ENCODE measurements at regions not wholly inside any gene's neighbourhood (a gene's known extent, or its start where the extent isn't known, plus 50 kb on each side); places are given as distances from the start of the nearest gene placed in this dataset.

- Histone ChIP-seq H3K36me3 (no peaks in the 10 kb centered on the region), H3K9me3 (no peaks in the 10 kb centered on the region), H3K4me3 (no peak overlapping the region), H3K27ac (no peak overlapping the region), H3K27me3 (replicated peaks in 1 of 7) (peaks cover 0 to 6% (median 0%) of the 10 kb centered on the region in 7 donors), H3K4me1 (peaks cover 0 to 8% (median 4%) of the 10 kb centered on the region in 6 donors)
- WGBS, 5 donors = 56 to 79% (median 66%) methylated on average over 3 of the region's 3 CpGs
- intact Hi-C loops (cut with DNase I; ENCODE audit: low total_unique reads) = no loop called here
- TF ChIP-seq, protein P1, sequence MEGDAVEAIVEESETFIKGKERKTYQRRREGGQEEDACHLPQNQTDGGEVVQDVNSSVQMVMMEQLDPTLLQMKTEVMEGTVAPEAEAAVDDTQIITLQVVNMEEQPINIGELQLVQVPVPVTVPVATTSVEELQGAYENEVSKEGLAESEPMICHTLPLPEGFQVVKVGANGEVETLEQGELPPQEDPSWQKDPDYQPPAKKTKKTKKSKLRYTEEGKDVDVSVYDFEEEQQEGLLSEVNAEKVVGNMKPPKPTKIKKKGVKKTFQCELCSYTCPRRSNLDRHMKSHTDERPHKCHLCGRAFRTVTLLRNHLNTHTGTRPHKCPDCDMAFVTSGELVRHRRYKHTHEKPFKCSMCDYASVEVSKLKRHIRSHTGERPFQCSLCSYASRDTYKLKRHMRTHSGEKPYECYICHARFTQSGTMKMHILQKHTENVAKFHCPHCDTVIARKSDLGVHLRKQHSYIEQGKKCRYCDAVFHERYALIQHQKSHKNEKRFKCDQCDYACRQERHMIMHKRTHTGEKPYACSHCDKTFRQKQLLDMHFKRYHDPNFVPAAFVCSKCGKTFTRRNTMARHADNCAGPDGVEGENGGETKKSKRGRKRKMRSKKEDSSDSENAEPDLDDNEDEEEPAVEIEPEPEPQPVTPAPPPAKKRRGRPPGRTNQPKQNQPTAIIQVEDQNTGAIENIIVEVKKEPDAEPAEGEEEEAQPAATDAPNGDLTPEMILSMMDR (IDR thresholded peaks at IDR 0.05 in 8 of 11, conservative IDR thresholded peaks at IDR 0.05 in 3 of 11) = no peak
- TF ChIP-seq POLR2A (IDR thresholded peaks at IDR 0.05) = no peak
- no peak for TF ChIP-seq POLR2AphosphoS5 (IDR thresholded peaks at IDR 0.05)
- DNase-seq = no peak
Measured at GRCh38 chr3:152672320-152672649, 162.6 kb upstream of the P2RY1 start.

DNA sequence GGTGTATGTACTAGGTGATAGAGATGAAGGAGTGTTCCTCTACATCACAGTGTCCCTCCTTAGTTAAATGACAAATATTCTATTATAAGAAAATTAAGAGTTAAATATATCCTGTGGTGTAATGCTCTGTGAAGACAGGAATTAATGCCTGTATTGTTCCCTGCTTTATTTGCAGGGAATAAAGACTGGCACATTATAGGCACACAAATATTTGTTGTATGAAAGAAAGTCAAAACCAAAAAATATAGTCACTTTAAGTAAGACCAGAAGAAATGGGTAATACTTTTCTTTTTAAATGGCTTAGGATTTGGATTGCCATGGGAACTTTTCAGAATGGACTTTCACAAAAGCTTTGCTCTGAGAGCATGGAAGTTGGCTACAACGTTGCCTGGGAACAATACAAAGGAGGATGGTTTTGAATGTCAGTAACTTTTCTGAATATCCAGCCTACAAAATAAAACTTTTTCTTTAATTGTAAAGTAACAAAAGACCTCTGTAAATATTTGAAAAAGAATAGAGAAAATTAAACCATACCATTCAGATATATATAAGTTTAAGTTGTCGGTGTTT, 158.0 kb upstream of the P2RY1 start:
- H3K27ac ChIP-seq = no peak overlapping the region
- intact Hi-C loops (cut with DNase I; ENCODE audit: low total_unique reads) = no loop called here
- no peak for DNase-seq
- H3K9me3 ChIP-seq = no peaks in the 10 kb centered on the region
- H3K4me3 ChIP-seq = no peak overlapping the region
- H3K36me3 ChIP-seq = no peaks in the 10 kb centered on the region
- 79 to 94% (median 92%) methylated on average over 2 of the region's 2 CpGs for WGBS, 5 donors
- TF ChIP-seq, protein P1 (IDR thresholded peaks at IDR 0.05 in 8 of 11, conservative IDR thresholded peaks at IDR 0.05 in 3 of 11) = no peak
- TF ChIP-seq POLR2AphosphoS5 (IDR thresholded peaks at IDR 0.05) (no peak), POLR2A (IDR thresholded peaks at IDR 0.05) (no peak)
- peaks cover 0 to 4% (median 3%) of the 10 kb centered on the region in 6 donors for H3K4me1 ChIP-seq
- peaks cover 0 to 5% (median 0%) of the 10 kb centered on the region in 7 donors for H3K27me3 ChIP-seq (replicated peaks in 1 of 7)

DNA sequence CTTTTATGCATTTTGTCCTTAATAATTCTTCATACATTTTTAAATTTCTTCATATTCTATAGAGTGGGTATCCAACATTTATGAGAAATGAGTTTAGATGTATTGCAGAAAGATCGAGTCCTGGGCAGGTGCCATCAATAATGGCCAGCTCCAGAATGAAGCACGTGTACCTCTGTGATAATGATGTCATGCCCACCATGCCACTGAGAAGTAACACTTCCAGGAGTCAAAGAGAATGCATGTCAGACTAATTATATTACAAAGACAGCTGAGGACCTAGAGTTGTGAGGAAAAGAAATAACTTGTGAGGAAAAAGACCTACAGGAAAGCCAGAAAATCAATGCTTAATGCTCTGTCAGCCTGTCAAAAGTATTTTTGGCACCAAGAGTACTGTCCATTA, 157.4 kb upstream of the P2RY1 start:
- no peaks in the 10 kb centered on the region for H3K4me1 ChIP-seq
- no peak for DNase-seq
- intact Hi-C loops (cut with DNase I; ENCODE audit: low total_unique reads) = no loop called here
- H3K36me3 ChIP-seq = no peaks in the 10 kb centered on the region
- no peak overlapping the region for H3K4me3 ChIP-seq
- no peaks in the 10 kb centered on the region for H3K27me3 ChIP-seq (replicated peaks in 1 of 7)
- 65 to 82% (median 71%) methylated on average over 2 of the region's 2 CpGs for WGBS, 5 donors
- no peaks in the 10 kb centered on the region for H3K9me3 ChIP-seq
- no peak overlapping the region for H3K27ac ChIP-seq
- TF ChIP-seq POLR2AphosphoS5 (IDR thresholded peaks at IDR 0.05) (no peak), POLR2A (IDR thresholded peaks at IDR 0.05) (no peak)
- TF ChIP-seq, protein P1 (IDR thresholded peaks at IDR 0.05 in 8 of 11, conservative IDR thresholded peaks at IDR 0.05 in 3 of 11) = no peak

GRCh38 chr3:152682477-152682876, 152.5 kb upstream of the P2RY1 start:
- Histone ChIP-seq H3K27me3 (replicated peaks in 1 of 7) (no peaks in the 10 kb centered on the region), H3K9me3 (no peaks in the 10 kb centered on the region), H3K4me3 (no peak overlapping the region), H3K4me1 (no peaks in the 10 kb centered on the region), H3K36me3 (no peaks in the 10 kb centered on the region), H3K27ac (no peak overlapping the region)
- no peak for DNase-seq
- TF ChIP-seq, protein P1 (IDR thresholded peaks at IDR 0.05 in 8 of 11, conservative IDR thresholded peaks at IDR 0.05 in 3 of 11) = no peak
- TF ChIP-seq POLR2AphosphoS5 (IDR thresholded peaks at IDR 0.05) (no peak), POLR2A (IDR thresholded peaks at IDR 0.05) (no peak)
- intact Hi-C loops (cut with DNase I; ENCODE audit: low total_unique reads) = no loop called here
